SJSA1 (cell line): ENCODE measurements at regions not wholly inside any gene's neighbourhood (a gene's known extent, or its start where the extent isn't known, plus 50 kb on each side); places are given as distances from the start of the nearest gene placed in this dataset.
"Not testable (repeated sequence)": the region's sequence is repeated elsewhere in the genome, so short reads cannot be mapped to it uniquely, and the experiment has no call there.

Experiments
- DNase-seq, 2 experiments: peaks; one replicate each; pipeline ENCODE4 v3.0.0-alpha.2; 2015 to 2020; ENCODE audit warnings: low spot score in 2 of 2, low read depth in 1 of 2
- H3K27ac ChIP-seq: fragments of 250-450 bp; sonication (Bioruptor Pico); 2 replicates; pipeline ENCODE4 v1.5.1; 2020; ENCODE audit warnings: mild to moderate bottlenecking, moderate library complexity
- H3K27me3 ChIP-seq: fragments of 250-450 bp; sonication (Bioruptor Pico); replicated peaks from 2 replicates; pipeline ENCODE4 v1.5.1; 2020; ENCODE audit warnings: mild to moderate bottlenecking, moderate library complexity
- H3K36me3 ChIP-seq: fragments of 250-450 bp; sonication (Bioruptor Pico); 2 replicates; pipeline ENCODE4 v1.5.1; 2020; ENCODE audit warnings: mild to moderate bottlenecking
- H3K4me1 ChIP-seq: fragments of 250-450 bp; sonication (Bioruptor Pico); replicated peaks from 2 replicates; pipeline ENCODE4 v1.6.1; 2021; ENCODE audit warnings: mild to moderate bottlenecking
- H3K4me3 ChIP-seq: fragments of 250-450 bp; sonication (Bioruptor Pico); 2 replicates; pipeline ENCODE4 v1.5.1; 2020; ENCODE audit warnings: mild to moderate bottlenecking
- H3K9me3 ChIP-seq: fragments of 250-450 bp; sonication (Bioruptor Pico); replicated peaks from 2 replicates; pipeline ENCODE4 v1.5.1; 2020; ENCODE audit warnings: mild to moderate bottlenecking

DNA sequence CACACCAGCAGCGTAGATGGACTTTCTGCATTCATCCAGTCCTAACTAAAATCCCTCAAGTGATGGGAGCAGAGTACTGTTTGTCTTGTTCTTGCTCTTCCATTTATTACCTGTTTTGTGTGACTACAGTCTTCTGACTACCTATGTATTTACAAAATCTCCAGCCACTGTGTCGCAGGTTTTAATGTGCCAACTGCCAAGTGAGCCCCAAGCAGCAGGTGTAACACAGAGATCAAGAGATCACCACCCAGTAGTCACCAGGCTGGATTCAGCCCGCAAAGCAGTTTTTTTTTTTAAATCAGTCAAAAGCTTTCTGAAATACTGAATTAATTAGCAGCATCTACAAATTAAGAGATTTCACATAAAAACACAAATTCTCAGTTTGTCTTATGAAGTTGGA lies 724.1 kb upstream of the USP15 start:
- DNase-seq: no peak
- Histone ChIP-seq H3K4me1 (no peaks in the 10 kb centered on the region), H3K36me3 (no peaks in the 10 kb centered on the region), H3K9me3 (no peaks in the 10 kb centered on the region), H3K27me3 (no peaks in the 10 kb centered on the region), H3K4me3 (no peak overlapping the region), H3K27ac (no peak overlapping the region)

DNA sequence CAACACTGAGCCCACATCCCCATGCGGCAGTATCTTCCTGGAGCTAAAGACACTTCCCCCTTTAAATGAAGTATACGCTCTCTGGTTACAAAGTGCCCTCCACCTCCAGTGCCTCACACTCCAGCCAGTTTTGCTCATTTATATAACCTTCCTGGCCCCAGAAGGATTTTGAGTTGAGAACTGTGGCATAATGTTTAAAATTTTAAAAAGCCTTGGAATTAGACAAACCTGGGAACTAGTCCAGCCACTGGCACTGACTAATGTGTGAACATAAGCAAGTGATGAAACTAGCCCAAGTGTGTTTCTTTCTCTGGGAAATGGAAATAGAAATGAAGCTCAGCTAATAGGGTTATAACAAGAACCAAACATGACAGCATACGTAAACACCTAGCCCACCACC lies 723.7 kb upstream of the USP15 start:
- Histone ChIP-seq H3K27ac (no peak overlapping the region), H3K4me1 (no peaks in the 10 kb centered on the region), H3K27me3 (no peaks in the 10 kb centered on the region), H3K4me3 (no peak overlapping the region), H3K9me3 (no peaks in the 10 kb centered on the region), H3K36me3 (no peaks in the 10 kb centered on the region)
- no peak for DNase-seq

DNA sequence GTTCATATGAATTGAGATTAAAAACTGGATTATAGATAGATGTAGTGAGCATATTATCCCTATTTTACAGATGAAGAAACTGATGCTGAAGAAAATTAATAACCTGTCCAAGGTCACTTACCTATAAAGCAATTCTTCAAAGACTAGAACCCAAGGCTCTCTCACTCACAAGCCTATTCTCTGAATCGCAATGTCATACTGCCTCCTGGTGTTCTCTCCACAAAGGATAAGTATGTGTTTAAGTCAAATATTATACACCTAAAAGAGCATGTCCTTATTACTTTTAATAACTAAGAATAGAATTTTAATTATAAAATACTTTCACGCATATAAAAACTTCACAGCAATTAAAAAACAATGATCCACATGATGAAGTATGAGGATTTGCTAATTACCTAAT lies 721.3 kb upstream of the USP15 start:
- H3K27me3 ChIP-seq: no peaks in the 10 kb centered on the region
- DNase-seq: no peak
- H3K36me3 ChIP-seq: no peaks in the 10 kb centered on the region
- H3K9me3 ChIP-seq: no peaks in the 10 kb centered on the region
- no peaks in the 10 kb centered on the region for H3K4me1 ChIP-seq
- no peak overlapping the region for H3K4me3 ChIP-seq
- H3K27ac ChIP-seq: no peak overlapping the region

DNA sequence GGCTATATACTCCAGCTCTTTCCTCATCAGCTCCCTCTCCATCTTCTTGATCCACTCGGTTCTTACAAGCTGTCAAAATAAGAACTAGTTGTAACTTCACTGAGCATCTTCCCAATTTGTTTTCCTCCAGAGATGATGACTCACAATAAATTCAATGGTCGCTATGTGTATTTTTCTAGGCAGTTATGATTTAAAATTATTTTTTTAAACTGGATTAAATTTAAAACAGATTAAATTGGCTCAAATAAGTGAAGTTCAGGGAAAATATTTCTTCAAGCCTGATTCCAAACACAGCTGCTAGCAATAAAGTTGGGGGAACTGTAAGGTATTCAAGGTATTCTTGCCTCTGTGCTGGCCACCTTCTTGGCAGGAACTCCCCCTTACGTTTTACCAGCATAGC lies 717.7 kb upstream of the USP15 start:
- no peak for DNase-seq
- no peaks in the 10 kb centered on the region for H3K36me3 ChIP-seq
- no peaks in the 10 kb centered on the region for H3K4me1 ChIP-seq

DNA sequence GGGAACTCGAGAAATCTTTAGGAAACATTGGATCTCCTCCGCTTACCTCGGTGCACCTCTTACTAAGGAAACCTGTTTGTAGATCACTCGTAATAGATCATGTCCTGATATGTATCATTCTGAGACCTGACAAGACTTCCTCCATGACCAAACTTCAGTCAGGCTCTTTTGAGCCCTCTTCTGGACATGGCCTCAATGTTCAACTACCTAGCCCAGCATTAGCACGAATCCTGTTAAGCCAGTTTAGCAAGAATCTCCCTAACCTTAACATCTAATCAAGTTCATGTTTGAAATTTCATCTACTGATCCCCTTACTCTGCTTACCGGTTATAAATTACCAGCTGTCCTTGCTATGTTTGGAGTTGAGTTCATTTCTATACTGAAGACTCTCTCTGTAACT lies 713.9 kb upstream of the USP15 start:
- DNase-seq: no peak
- Histone ChIP-seq H3K27me3 (no peaks in the 10 kb centered on the region), H3K9me3 (no peaks in the 10 kb centered on the region), H3K4me3 (no peak overlapping the region), H3K27ac (no peak overlapping the region), H3K4me1 (no peaks in the 10 kb centered on the region), H3K36me3 (no peaks in the 10 kb centered on the region)

More for the DNA sequence above, 717.7 kb upstream of the USP15 start:
- Histone ChIP-seq H3K27ac (no peak overlapping the region), H3K9me3 (no peaks in the 10 kb centered on the region), H3K4me3 (no peak overlapping the region), H3K27me3 (no peaks in the 10 kb centered on the region)

DNA sequence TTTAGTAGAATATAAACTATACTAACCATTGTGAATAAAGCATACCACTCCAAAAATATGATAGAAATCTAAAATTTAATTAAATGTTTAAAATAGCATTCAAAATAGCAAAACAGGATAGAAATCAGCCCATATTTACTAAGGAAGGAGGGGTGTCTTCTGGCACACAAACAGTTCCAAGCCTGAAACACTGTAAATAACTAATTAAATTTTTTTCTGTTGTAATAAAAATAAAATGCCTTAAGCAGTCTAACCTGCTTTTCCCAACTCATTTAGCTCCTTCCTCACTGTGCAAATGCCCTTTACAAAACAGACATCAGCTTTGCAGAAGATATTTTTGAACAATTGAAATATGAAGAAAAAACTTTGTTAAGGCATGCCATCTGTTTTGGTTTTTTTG lies 707.1 kb upstream of the USP15 start:
- H3K27me3 ChIP-seq: no peaks in the 10 kb centered on the region
- DNase-seq: no peak

DNA sequence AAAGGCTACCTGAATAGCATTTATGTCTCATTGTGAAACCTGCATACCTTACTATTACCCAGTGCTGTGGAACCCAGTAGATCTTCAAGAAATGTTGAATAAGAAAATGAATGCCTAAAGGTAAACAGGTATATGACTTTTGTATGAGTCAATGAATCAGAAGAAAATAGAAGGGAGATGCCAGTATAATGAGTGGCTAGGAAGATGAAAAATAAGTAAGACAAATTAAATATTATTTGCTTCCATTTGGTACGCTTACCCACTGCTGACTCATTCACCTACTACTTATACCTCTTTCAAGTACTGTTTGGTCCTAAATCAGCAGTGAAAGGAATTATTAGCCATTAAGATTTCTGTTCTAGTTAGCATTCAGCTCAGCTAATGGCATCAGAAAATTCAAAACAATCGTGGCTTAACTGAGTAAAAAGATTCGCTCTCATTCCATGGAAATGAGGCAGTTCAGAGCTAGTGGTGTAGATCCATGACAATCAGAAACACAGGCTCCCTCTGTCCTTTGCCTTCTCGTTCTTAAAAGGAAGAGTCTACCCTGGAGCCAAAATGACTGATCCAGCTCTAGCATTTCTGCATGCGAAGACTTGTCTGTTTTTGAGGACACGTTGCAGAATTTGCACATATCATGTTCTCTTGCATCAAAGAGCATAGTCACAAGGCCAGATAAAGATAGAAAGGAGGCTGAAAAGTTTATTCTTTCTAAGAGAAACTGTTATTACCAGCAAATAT lies 705.8 kb upstream of the USP15 start:
- H3K36me3 ChIP-seq: no peaks in the 10 kb centered on the region
- H3K27me3 ChIP-seq: no peaks in the 10 kb centered on the region
- no peaks in the 10 kb centered on the region for H3K4me1 ChIP-seq
- no peak overlapping the region for H3K4me3 ChIP-seq
- no peaks in the 10 kb centered on the region for H3K9me3 ChIP-seq
- H3K27ac ChIP-seq: no peak overlapping the region
- no peak for DNase-seq

More for the DNA sequence above, 707.1 kb upstream of the USP15 start:
- no peaks in the 10 kb centered on the region for H3K9me3 ChIP-seq
- H3K4me3 ChIP-seq: no peak overlapping the region
- H3K36me3 ChIP-seq: no peaks in the 10 kb centered on the region
- no peaks in the 10 kb centered on the region for H3K4me1 ChIP-seq
- H3K27ac ChIP-seq: no peak overlapping the region

DNA sequence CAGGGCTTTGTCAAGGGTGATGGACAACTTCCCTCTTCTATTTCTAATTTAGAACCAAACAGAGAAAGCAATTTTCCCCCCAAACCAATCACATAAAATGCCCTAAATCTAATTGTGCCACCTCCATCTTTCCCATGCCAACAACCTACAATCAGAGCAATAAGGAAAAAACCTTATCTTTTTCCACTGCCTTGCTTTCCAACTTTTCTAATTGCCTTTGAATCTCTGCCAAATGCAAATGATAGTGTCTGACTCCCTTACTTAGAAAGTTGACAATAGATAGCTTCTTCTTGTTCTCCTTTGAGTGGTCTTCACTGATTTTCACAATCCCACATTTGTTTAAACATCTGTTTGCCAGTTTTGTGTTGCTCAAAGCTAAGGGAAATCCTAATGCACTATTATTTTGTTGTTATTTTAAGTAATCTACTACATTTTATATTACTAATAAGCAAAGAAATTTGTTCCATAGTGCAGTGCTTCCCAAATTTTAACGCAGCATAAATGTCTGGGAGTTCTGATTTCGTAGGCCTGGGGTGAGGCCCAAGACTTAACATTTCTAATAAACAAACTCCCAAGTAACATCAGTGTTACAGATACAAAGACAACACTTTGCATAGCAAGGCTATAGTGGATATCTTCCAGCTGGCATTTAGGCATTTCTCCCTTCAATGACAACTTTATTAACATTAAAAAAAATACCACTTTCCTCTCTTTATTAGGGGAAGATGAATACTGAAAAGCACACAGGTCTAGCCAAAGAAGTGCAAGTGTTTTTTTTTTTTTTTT lies 696.3 kb upstream of the USP15 start:
- Histone ChIP-seq H3K36me3 (no peaks in the 10 kb centered on the region), H3K4me3 (no peak overlapping the region), H3K9me3 (no peaks in the 10 kb centered on the region), H3K27ac (no peak overlapping the region), H3K4me1 (no peaks in the 10 kb centered on the region), H3K27me3 (no peaks in the 10 kb centered on the region)
- no peak for DNase-seq

DNA sequence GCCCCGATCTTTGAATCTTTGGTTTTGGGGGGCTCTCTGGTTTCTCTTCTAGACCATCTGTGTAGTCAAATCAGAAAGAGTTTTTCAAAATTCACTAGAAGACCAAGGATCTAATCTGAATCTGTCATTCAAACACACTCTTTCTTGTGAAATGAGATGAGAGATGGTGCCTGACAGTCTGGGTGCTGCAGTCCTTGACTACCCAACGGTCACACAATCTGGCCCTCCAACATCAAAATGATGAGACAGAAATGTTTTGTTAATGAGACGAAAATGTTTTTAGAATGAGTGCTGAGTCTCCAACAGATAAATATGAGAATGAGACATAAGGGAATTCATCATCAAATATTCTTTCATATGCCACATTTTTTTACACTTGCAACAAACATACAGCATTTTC lies 695.7 kb upstream of the USP15 start:
- H3K4me3 ChIP-seq: no peak overlapping the region
- no peaks in the 10 kb centered on the region for H3K9me3 ChIP-seq
- no peak overlapping the region for H3K27ac ChIP-seq
- no peak for DNase-seq
- no peaks in the 10 kb centered on the region for H3K27me3 ChIP-seq
- no peaks in the 10 kb centered on the region for H3K36me3 ChIP-seq
- H3K4me1 ChIP-seq: no peaks in the 10 kb centered on the region

DNA sequence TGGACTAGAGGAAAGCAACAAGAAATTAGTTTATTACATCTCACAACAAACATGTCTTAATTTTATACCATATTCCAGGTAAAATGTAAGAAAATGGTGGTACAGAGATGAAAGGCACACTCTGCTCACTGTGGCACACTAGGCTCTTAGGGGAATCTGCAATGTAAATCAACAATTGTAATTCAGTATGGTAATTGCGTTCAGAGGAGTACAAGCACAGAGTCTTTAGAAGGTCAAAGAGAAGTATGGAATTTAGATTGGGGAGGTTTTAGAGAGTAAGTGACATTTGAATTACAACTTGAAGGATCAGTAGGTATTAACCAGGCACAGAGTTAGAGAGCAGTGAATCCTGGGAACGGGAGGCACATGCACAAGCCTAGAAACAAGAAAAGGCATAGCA lies 694.0 kb upstream of the USP15 start:
- Histone ChIP-seq H3K36me3 (no peaks in the 10 kb centered on the region), H3K9me3 (no peaks in the 10 kb centered on the region), H3K4me1 (no peaks in the 10 kb centered on the region), H3K4me3 (no peak overlapping the region), H3K27me3 (no peaks in the 10 kb centered on the region), H3K27ac (no peak overlapping the region)
- DNase-seq: no peak

DNA sequence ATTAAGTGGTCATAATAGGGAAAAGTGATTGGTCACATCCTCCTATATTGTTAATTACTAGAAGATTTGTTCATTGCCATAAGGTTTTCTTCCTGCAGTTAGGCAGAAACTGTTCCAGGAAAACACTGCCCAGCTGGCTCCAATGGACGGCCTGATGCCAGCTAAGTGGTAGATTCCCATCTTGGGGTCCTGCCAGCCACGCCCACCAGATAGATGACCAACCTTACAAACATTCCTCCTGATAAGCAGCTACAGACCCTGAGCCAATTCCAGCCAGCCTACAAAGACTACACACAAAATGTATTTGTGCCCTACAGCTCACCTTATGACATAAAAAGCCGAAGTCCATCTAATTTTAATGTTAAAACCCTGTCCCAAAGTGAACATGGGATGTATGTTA lies 685.9 kb upstream of the USP15 start:
- Histone ChIP-seq H3K27me3 (no peaks in the 10 kb centered on the region), H3K4me1 (no peaks in the 10 kb centered on the region), H3K9me3 (no peaks in the 10 kb centered on the region), H3K36me3 (no peaks in the 10 kb centered on the region), H3K27ac (no peak overlapping the region), H3K4me3 (no peak overlapping the region)
- DNase-seq: no peak

DNA sequence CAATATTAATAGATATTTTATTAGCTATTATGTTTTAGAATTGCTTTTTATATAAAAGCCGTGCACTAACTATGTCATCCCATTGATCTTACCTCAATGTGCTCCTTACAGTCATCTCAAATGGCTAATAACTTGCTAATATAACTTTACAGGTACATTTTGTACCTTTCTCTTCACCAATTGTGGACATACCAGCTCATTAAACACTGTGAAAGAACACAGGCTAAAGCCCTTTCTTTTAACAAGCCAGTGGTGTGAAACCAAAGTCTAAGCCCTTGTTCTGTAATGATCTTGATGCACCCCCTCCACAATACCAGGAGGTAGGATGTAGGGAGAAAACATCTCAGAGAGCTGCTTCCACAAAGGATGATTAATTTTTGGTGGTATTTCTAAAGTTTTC lies 675.3 kb upstream of the USP15 start:
- Histone ChIP-seq H3K27ac (no peak overlapping the region), H3K27me3 (no peaks in the 10 kb centered on the region), H3K36me3 (no peaks in the 10 kb centered on the region), H3K4me3 (no peak overlapping the region), H3K4me1 (no peaks in the 10 kb centered on the region), H3K9me3 (no peaks in the 10 kb centered on the region)
- DNase-seq: no peak

DNA sequence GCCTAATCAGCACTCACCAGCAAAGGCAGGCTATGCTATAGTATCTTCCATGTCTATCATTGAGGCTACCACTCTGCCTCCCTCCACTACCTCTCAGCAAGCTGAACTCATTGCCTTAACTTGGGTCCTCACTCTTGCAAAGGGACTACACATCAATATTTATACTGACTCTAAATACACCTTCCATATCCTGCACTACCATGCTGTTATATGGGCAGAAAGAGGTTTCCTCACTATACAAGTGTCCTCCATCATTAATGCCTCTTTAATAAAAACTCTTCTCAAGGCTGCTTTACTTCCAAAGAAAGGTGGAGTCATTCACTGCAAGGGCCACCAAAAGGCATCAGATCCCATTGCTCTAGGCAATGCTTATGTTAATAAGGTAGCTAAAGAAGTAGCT lies 669.3 kb upstream of the USP15 start:
- DNase-seq, H3K9me3 ChIP-seq, H3K4me3 ChIP-seq, H3K27ac ChIP-seq, H3K36me3 ChIP-seq, H3K4me1 ChIP-seq, H3K27me3 ChIP-seq: not testable (repeated sequence)

DNA sequence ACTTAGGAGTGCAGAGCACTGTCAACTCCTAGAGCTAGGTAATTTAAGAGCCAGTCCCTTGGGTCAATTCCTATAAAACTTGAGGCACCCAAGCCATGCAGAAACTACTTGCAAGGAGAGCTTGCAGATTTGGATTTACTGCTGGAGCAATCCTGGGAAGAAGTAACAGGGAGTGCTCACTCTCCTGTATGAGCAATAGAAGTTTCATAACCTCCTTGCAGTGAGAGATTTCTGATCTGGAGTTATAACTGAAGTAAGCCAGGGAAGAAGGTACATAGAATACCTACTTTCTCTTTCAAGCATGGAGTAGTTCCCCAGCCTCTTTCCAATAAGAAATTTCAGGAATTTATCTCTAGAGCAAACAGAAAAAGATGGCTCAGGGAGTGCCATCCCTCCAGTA lies 650.1 kb upstream of the USP15 start:
- Histone ChIP-seq H3K9me3 (no peaks in the 10 kb centered on the region), H3K27me3 (no peaks in the 10 kb centered on the region), H3K4me1 (no peaks in the 10 kb centered on the region), H3K27ac (no peak overlapping the region), H3K4me3 (no peak overlapping the region), H3K36me3 (no peaks in the 10 kb centered on the region)
- no peak for DNase-seq
